Tibial artery (tissue), 4 donors: ENCODE measurements at regions not wholly inside any gene's neighbourhood (a gene's known extent, or its start where the extent isn't known, plus 50 kb on each side); places are given as distances from the start of the nearest gene placed in this dataset.
"Not testable (repeated sequence)": the region's sequence is repeated elsewhere in the genome, so short reads cannot be mapped to it uniquely, and the experiment has no call there.

ENCODE experiments used
- DNase-seq, 2 donors: peaks; one replicate each; pipeline ENCODE4 v3.0.0-alpha.2; 2019
- H3K27ac ChIP-seq, 2 donors: fragments of 200-600 bp; sonication (generic) in 1 of 2; 1 replicate in 1 of 2; 2 replicates in 1 of 2; pipeline ENCODE4 v1.5.1; 2018 to 2019; ENCODE audit warnings: mild to moderate bottlenecking in 1 of 2
- H3K27me3 ChIP-seq, 2 donors: fragments of 200-600 bp; sonication (generic) in 1 of 2; one replicate each; pipeline versions ENCODE4 v1.5.1 to v1.6.0; 2016 to 2019
- H3K36me3 ChIP-seq, 3 donors: fragments of 200-600 bp; sonication (generic) in 2 of 3; one replicate each; pipeline ENCODE4 v1.5.1; 2016 to 2019; ENCODE audit warnings: mild to moderate bottlenecking in 2 of 3
- H3K4me1 ChIP-seq, 4 donors: fragments of 200-600 bp; sonication (generic) in 2 of 4; 1 replicate in 3 of 4; 2 replicates in 1 of 4; pipeline ENCODE4 v1.5.1; 2016 to 2019
- H3K4me3 ChIP-seq, 2 donors: fragments of 200-600 bp; sonication (generic) in 1 of 2; 1 replicate in 1 of 2; 2 replicates in 1 of 2; pipeline ENCODE4 v1.5.1; 2018 to 2019; ENCODE audit warnings: mild to moderate bottlenecking in 2 of 2
- H3K9me3 ChIP-seq, 3 donors: fragments of 200-600 bp; sonication (generic) in 1 of 3; one replicate each; pipeline ENCODE4 v1.5.1; 2016 to 2019
- CTCF ChIP-seq, 2 experiments: fragments of 200-600 bp in 1 of 2; fragments of 450-650 bp in 1 of 2; IDR thresholded peaks; one replicate each; pipeline ENCODE4 v1.5.1; 2017 to 2019; ENCODE audit warnings: antibody characterized with exemption in 2 of 2, mild to moderate bottlenecking in 1 of 2, moderate library complexity in 1 of 2
- intact Hi-C: fragments of 100-400 bp; cut with DNase I; formaldehyde crosslinking; loops from one replicate; pipeline ENCODE4 v1.15.0; 2023; ENCODE audit warnings: low total_unique reads

GRCh38 chr13:62113179-62113578 lies 697.5 kb upstream of the PCDH20 start:
- intact Hi-C loops = no loop called here

DNA sequence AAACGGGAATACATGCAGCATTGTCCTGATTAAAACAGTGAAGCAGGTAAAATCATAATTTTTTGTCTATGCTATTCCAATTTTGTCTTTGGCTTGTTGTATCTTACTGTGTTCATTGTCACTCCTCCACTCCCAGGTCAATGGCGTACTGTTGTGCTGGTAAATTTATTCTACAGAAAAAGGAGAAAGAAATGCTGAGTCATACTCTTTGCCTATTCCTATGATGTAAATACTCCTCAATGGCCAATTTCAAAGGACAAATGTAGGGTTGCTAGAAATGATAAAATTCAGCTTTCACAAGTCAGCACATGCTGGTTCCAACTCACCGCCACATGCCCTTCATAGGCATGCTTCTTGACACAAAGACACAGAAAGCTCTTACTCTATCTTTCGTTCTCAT lies 694.4 kb upstream of the PCDH20 start:
- no peak for TF ChIP-seq CTCF (IDR thresholded peaks at IDR 0.05)
- Histone ChIP-seq H3K27me3 (no peaks in the 10 kb centered on the region), H3K9me3 (no peaks in the 10 kb centered on the region), H3K36me3 (no peaks in the 10 kb centered on the region), H3K27ac (no peak overlapping the region), H3K4me1 (no peaks in the 10 kb centered on the region), H3K4me3 (no peak overlapping the region)
- DNase-seq = no peak
- intact Hi-C loops = no loop called here

More at GRCh38 chr13:62113179-62113578, 697.5 kb upstream of the PCDH20 start:
- Histone ChIP-seq H3K27ac (no peak overlapping the region), H3K27me3 (no peaks in the 10 kb centered on the region), H3K36me3 (no peaks in the 10 kb centered on the region), H3K4me1 (no peaks in the 10 kb centered on the region), H3K9me3 (no peaks in the 10 kb centered on the region), H3K4me3 (no peak overlapping the region)
- TF ChIP-seq CTCF (IDR thresholded peaks at IDR 0.05) = no peak
- DNase-seq = no peak

- H3K4me3 ChIP-seq, H3K9me3 ChIP-seq, H3K4me1 ChIP-seq, H3K27me3 ChIP-seq, H3K36me3 ChIP-seq, H3K27ac ChIP-seq, intact Hi-C loops, DNase-seq: not testable (repeated sequence)
These were observed 688.5 kb upstream of the PCDH20 start for GRCh38 chr13:62104136-62104535.

DNA sequence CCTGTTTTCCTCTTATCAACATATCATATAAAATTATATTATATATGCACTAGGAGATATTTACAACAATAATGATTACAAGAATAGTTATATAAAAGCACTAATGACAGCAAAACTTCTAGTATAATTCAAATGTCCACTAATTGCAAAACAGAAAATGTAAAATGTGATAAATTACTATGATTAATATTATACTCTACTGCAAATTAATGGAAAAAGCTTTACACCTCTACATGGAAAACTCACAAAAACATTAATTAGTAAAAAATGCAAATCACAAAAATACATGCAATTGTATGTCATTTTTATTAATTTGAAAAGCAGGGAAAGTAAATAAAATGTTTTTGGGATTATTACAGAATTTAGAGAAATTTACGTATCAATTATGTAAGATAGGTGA lies 681.0 kb upstream of the PCDH20 start:
- Histone ChIP-seq H3K36me3 (no peaks in the 10 kb centered on the region), H3K4me3 (no peak overlapping the region), H3K27ac (no peak overlapping the region), H3K9me3 (no peaks in the 10 kb centered on the region), H3K4me1 (no peaks in the 10 kb centered on the region), H3K27me3 (no peaks in the 10 kb centered on the region)
- DNase-seq = no peak
- TF ChIP-seq CTCF (IDR thresholded peaks at IDR 0.05) = no peak
- intact Hi-C loops = no loop called here

DNA sequence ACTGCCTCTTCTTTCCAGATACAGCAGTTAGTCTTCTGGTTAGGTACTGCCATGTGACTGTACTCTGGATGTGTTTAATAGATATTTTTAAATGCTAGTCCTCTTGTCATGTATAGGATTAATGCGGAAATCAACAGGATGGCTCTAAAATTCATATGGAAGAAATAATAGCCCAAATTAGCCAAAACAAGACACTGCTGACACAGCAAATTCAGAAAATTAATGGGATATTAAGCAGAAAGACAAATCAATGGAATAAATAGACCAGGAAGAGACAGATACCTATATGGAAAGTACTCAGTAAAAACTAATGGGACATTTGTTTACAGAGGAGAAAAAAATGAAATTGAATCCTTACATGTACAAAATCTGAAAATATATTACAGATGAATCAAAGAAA lies 679.3 kb upstream of the PCDH20 start:
- H3K27me3 ChIP-seq = no peaks in the 10 kb centered on the region
- H3K9me3 ChIP-seq = no peaks in the 10 kb centered on the region
- H3K4me1 ChIP-seq = no peaks in the 10 kb centered on the region
- no peak for DNase-seq
- H3K27ac ChIP-seq = no peak overlapping the region
- no peak for TF ChIP-seq CTCF (IDR thresholded peaks at IDR 0.05)
- intact Hi-C loops = no loop called here
- no peaks in the 10 kb centered on the region for H3K36me3 ChIP-seq
- H3K4me3 ChIP-seq = no peak overlapping the region

DNA sequence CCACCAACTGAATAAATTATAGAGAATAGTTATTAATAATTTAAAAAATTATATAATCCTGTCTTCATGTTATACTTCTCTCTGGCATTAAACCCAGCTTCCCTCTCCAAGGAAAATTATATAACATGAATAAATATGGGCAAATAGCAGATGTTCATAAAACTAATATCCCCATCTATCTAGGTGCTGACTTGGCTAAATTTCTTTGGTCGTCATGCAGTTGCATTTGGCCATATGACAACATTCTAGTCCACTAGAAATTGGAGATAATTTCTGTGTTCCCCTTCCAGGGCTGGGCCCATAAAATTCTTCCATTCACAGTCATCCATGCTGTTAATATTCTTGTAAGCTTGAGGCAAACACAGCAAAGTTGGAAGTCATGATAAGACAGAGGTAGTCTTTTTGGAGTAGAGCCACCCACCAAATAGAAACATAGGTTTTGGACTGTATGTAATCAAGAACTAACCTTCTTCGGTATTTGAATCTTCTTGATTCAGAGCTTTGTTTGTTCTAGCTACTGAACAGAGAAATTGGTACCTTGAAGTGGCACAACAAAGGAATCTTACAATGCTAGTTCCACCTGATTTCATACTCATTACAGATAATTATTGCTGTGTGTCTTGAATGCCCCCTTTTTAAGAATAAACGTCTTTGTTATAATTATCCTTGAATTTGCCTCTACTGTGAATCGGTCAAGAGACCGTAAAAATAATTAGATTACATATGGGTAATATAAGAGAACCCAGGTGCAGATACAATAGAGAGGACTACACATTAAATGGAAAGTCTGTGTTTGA lies 678.5 kb upstream of the PCDH20 start:
- Histone ChIP-seq H3K4me1 (no peaks in the 10 kb centered on the region), H3K4me3 (no peak overlapping the region), H3K36me3 (no peaks in the 10 kb centered on the region), H3K27me3 (no peaks in the 10 kb centered on the region), H3K9me3 (no peaks in the 10 kb centered on the region), H3K27ac (no peak overlapping the region)
- no peak for DNase-seq
- intact Hi-C loops = no loop called here
- TF ChIP-seq CTCF (IDR thresholded peaks at IDR 0.05) = no peak
